ENCODE measurements at regions not wholly inside any gene's neighbourhood (a gene's known extent, or its start where the extent isn't known, plus 50 kb on each side); places are given as distances from the start of the nearest gene placed in this dataset.

- WGBS (ENCODE audit: insufficient coverage, low coverage, low lambda C conversion rate, missing lambda C conversion rate), result 54% methylated on average over 2 of the region's 2 CpGs
- no peaks in the 10 kb centered on the region for H3K9me3 ChIP-seq
- no peak overlapping the region for H3K4me3 ChIP-seq
- DNase-seq, result no peak
- H3K4me1 ChIP-seq, result no peaks in the 10 kb centered on the region
- ATAC-seq, result no peak
- no peaks in the 10 kb centered on the region for H3K36me3 ChIP-seq
- intact Hi-C loops (cut with DNase I), result no loop called here
- no peak for TF ChIP-seq CTCF (IDR thresholded peaks at IDR 0.05)
- TF ChIP-seq POLR2A (IDR thresholded peaks at IDR 0.05), result no peak
- H3K27me3 ChIP-seq, result no peaks in the 10 kb centered on the region
- no peak overlapping the region for H3K27ac ChIP-seq
These were observed 510.8 kb upstream of the AGTR1 start for GRCh38 chr3:148186881-148187280.

- Histone ChIP-seq H3K4me1 (no peaks in the 10 kb centered on the region), H3K27me3 (no peaks in the 10 kb centered on the region), H3K27ac (no peak overlapping the region), H3K9me3 (no peaks in the 10 kb centered on the region), H3K36me3 (no peaks in the 10 kb centered on the region), H3K4me3 (no peak overlapping the region)
- no peak for DNase-seq
- ATAC-seq, result no peak
- intact Hi-C loops (cut with DNase I), result no loop called here
- TF ChIP-seq POLR2A (IDR thresholded peaks at IDR 0.05) (no peak), CTCF (IDR thresholded peaks at IDR 0.05) (no peak)
These were observed 510.4 kb upstream of the AGTR1 start for GRCh38 chr3:148187296-148187695.

GRCh38 chr3:148190441-148190990 lies 507.2 kb upstream of the AGTR1 start:
- DNase-seq, result no peak
- Histone ChIP-seq H3K27me3 (no peaks in the 10 kb centered on the region), H3K4me1 (no peaks in the 10 kb centered on the region), H3K4me3 (no peak overlapping the region), H3K9me3 (no peaks in the 10 kb centered on the region), H3K27ac (no peak overlapping the region), H3K36me3 (no peaks in the 10 kb centered on the region)
- TF ChIP-seq POLR2A (IDR thresholded peaks at IDR 0.05) (no peak), CTCF (IDR thresholded peaks at IDR 0.05) (no peak)
- ATAC-seq, result no peak
- intact Hi-C loops (cut with DNase I), result no loop called here
- 17% methylated on average over 1 of the region's 1 CpG for WGBS (ENCODE audit: insufficient coverage, low coverage, low lambda C conversion rate, missing lambda C conversion rate)

- TF ChIP-seq POLR2A (IDR thresholded peaks at IDR 0.05) (no peak), CTCF (IDR thresholded peaks at IDR 0.05) (no peak)
- Histone ChIP-seq H3K36me3 (no peaks in the 10 kb centered on the region), H3K27me3 (no peaks in the 10 kb centered on the region), H3K4me1 (no peaks in the 10 kb centered on the region), H3K27ac (no peak overlapping the region), H3K4me3 (no peak overlapping the region), H3K9me3 (no peaks in the 10 kb centered on the region)
- DNase-seq (no peak), ATAC-seq (no peak)
- WGBS (ENCODE audit: insufficient coverage, low coverage, low lambda C conversion rate, missing lambda C conversion rate), result 52% methylated on average over 5 of the region's 5 CpGs
- intact Hi-C loops (cut with DNase I), result no loop called here
These were observed 505.7 kb upstream of the AGTR1 start for GRCh38 chr3:148191966-148192365.

GRCh38 chr3:148197061-148197460 lies 500.6 kb upstream of the AGTR1 start:
- Histone ChIP-seq H3K27ac (no peak overlapping the region), H3K4me3 (no peak overlapping the region), H3K9me3 (no peaks in the 10 kb centered on the region), H3K27me3 (no peaks in the 10 kb centered on the region), H3K36me3 (no peaks in the 10 kb centered on the region), H3K4me1 (no peaks in the 10 kb centered on the region)
- ATAC-seq, result no peak
- TF ChIP-seq CTCF (IDR thresholded peaks at IDR 0.05), result no peak
- TF ChIP-seq POLR2A (IDR thresholded peaks at IDR 0.05), result no peak
- no peak for DNase-seq
- intact Hi-C loops (cut with DNase I), result no loop called here
- WGBS (ENCODE audit: insufficient coverage, low coverage, low lambda C conversion rate, missing lambda C conversion rate), result 39% methylated on average over 2 of the region's 3 CpGs
